SU-DHL-6 (cell line): ENCODE measurements at regions not wholly inside any gene's neighbourhood (a gene's known extent, or its start where the extent isn't known, plus 50 kb on each side); places are given as distances from the start of the nearest gene placed in this dataset.

Experiments used
- CTCF ChIP-seq: fragments of 200-600 bp; sonication (generic); IDR thresholded peaks from one replicate; pipeline ENCODE4 v1.5.1; 2017; ENCODE audit warnings: antibody characterized with exemption, mild to moderate bottlenecking, low read length, moderate library complexity; ENCODE audit not compliant: insufficient read depth, poor library complexity, severe bottlenecking
- EZH2phosphoT487 ChIP-seq: fragments of 200-600 bp; sonication (generic), shearing (Covaris generic); conservative IDR thresholded peaks from 2 replicates; pipeline ENCODE4 v1.6.1; 2018; ENCODE audit warnings: mild to moderate bottlenecking, antibody characterized with exemption, low read length, moderate library complexity, mixed read lengths

- TF ChIP-seq CTCF (no peak), EZH2phosphoT487 (no peak)
Measured at GRCh38 chr10:113480851-113481502, 71.9 kb upstream of the HABP2 start.
